Lower lobe of right lung (tissue), 2 donors: ENCODE measurements at regions not wholly inside any gene's neighbourhood (a gene's known extent, or its start where the extent isn't known, plus 50 kb on each side); places are given as distances from the start of the nearest gene placed in this dataset.

ENCODE experiments used
- ATAC-seq, 2 donors: fragments of 200-7000 bp; cut with Tn5 transposase; one replicate each; pipeline ENCODE4 v1.9.1; 2020 to 2022; ENCODE audit warnings: mild to moderate bottlenecking in 2 of 2, moderate library complexity in 2 of 2
- DNase-seq: peaks from one replicate; pipeline ENCODE4 v3.0.0-alpha.2; 2020
- H3K27ac ChIP-seq: fragments of 200-600 bp; one replicate; pipeline ENCODE4 v1.8.0; 2022
- H3K27me3 ChIP-seq: fragments of 200-600 bp; one replicate; pipeline ENCODE4 v1.8.0; 2022; ENCODE audit warnings: low read depth
- H3K36me3 ChIP-seq: fragments of 200-600 bp; one replicate; pipeline ENCODE4 v1.8.0; 2022; ENCODE audit warnings: mild to moderate bottlenecking
- H3K4me1 ChIP-seq: fragments of 200-600 bp; one replicate; pipeline ENCODE4 v1.8.0; 2022
- H3K4me3 ChIP-seq: fragments of 200-600 bp; one replicate; pipeline ENCODE4 v1.8.0; 2022; ENCODE audit warnings: mild to moderate bottlenecking
- H3K9me3 ChIP-seq: fragments of 200-600 bp; one replicate; pipeline ENCODE4 v1.8.0; 2022
- intact Hi-C: fragments of 100-400 bp; cut with DNase I; formaldehyde crosslinking; loops from one replicate; pipeline ENCODE4 v1.11.0; 2022
- TF ChIP-seq, protein P1 (sequence below): fragments of 200-600 bp; IDR thresholded peaks from one replicate; pipeline ENCODE4 v1.8.0; 2022; ENCODE audit warnings: antibody characterized with exemption, mild to moderate bottlenecking
- donor health status: DM: no; HTN: yes; CAD: no; lungs with severe emphysema.

DNA sequence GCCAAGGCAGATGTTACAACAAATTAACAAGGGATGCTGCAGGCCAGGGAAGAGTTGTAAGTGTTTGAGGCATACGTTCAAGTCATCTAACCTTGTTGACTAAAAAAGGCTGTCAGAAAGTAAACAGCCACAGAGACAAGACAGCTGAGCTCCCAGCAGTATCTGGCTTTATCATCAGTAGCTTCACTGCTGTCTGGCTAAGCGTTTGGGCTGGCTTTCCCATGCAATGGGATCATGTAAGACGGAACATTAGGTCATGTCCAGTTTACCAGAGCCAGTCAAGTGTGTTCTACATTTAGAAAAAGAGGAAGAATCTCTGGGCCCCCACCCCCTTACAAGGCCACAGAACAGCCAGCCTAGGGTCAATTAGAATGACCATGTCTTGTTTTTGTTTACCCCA is 51.3 kb upstream of the GSAP start:
- TF ChIP-seq, protein P1, sequence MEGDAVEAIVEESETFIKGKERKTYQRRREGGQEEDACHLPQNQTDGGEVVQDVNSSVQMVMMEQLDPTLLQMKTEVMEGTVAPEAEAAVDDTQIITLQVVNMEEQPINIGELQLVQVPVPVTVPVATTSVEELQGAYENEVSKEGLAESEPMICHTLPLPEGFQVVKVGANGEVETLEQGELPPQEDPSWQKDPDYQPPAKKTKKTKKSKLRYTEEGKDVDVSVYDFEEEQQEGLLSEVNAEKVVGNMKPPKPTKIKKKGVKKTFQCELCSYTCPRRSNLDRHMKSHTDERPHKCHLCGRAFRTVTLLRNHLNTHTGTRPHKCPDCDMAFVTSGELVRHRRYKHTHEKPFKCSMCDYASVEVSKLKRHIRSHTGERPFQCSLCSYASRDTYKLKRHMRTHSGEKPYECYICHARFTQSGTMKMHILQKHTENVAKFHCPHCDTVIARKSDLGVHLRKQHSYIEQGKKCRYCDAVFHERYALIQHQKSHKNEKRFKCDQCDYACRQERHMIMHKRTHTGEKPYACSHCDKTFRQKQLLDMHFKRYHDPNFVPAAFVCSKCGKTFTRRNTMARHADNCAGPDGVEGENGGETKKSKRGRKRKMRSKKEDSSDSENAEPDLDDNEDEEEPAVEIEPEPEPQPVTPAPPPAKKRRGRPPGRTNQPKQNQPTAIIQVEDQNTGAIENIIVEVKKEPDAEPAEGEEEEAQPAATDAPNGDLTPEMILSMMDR = no peak
- Histone ChIP-seq H3K4me3 (no peak overlapping the region), H3K36me3 (no peaks in the 10 kb centered on the region), H3K27me3 (no peaks in the 10 kb centered on the region), H3K4me1 (peaks cover 6% of the 10 kb centered on the region), H3K27ac (peak overlapping the region; percentile 56), H3K9me3 (no peaks in the 10 kb centered on the region)
- intact Hi-C loops = no loop called here
- peak; percentile 69 for DNase-seq
- peak; percentile 77 to 93 for ATAC-seq

GRCh38 chr7:77466450-77466849 is 50.3 kb upstream of the GSAP start:
- ATAC-seq = peak; percentile 59 to 68
- H3K27ac ChIP-seq = peak overlapping the region; percentile 56

More at GRCh38 chr7:77466450-77466849, 50.3 kb upstream of the GSAP start:
- peaks cover 6% of the 10 kb centered on the region for H3K4me1 ChIP-seq
- TF ChIP-seq, protein P1 = no peak
- no peak for DNase-seq
- no peaks in the 10 kb centered on the region for H3K36me3 ChIP-seq
- H3K27me3 ChIP-seq = no peaks in the 10 kb centered on the region
- intact Hi-C loops = no loop called here
- H3K9me3 ChIP-seq = no peaks in the 10 kb centered on the region
- H3K4me3 ChIP-seq = no peak overlapping the region
